Esophagus squamous epithelium (tissue), 4 donors: ENCODE measurements at regions not wholly inside any gene's neighbourhood (a gene's known extent, or its start where the extent isn't known, plus 50 kb on each side); places are given as distances from the start of the nearest gene placed in this dataset.

Source experiments
- POLR2A ChIP-seq, 4 donors: fragments of 450-650 bp; IDR thresholded peaks; one replicate each; pipeline ENCODE4 v1.6.1; 2017; ENCODE audit warnings: antibody characterized with exemption in 4 of 4, mild to moderate bottlenecking in 4 of 4, moderate library complexity in 3 of 4
- TF ChIP-seq, protein P1 (sequence below), 6 experiments: fragments of 450-650 bp in 4 of 6; fragments of 200-600 bp in 2 of 6; sonication (generic) in 2 of 6; IDR thresholded peaks; one replicate each; pipeline ENCODE4 v1.5.1; 2016 to 2019; ENCODE audit warnings: antibody characterized with exemption in 6 of 6, mild to moderate bottlenecking in 4 of 6, moderate library complexity in 4 of 6

- TF ChIP-seq, protein P1, sequence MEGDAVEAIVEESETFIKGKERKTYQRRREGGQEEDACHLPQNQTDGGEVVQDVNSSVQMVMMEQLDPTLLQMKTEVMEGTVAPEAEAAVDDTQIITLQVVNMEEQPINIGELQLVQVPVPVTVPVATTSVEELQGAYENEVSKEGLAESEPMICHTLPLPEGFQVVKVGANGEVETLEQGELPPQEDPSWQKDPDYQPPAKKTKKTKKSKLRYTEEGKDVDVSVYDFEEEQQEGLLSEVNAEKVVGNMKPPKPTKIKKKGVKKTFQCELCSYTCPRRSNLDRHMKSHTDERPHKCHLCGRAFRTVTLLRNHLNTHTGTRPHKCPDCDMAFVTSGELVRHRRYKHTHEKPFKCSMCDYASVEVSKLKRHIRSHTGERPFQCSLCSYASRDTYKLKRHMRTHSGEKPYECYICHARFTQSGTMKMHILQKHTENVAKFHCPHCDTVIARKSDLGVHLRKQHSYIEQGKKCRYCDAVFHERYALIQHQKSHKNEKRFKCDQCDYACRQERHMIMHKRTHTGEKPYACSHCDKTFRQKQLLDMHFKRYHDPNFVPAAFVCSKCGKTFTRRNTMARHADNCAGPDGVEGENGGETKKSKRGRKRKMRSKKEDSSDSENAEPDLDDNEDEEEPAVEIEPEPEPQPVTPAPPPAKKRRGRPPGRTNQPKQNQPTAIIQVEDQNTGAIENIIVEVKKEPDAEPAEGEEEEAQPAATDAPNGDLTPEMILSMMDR (IDR thresholded peaks at IDR 0.05) = no peak
- no peak for TF ChIP-seq POLR2A (IDR thresholded peaks at IDR 0.05)
These were observed 90.1 kb downstream of the CAVIN4 start for GRCh38 chr9:100668024-100668423.
